Mesenchymal stem cell (in vitro differentiated cells and primary cell): ENCODE measurements at regions not wholly inside any gene's neighbourhood (a gene's known extent, or its start where the extent isn't known, plus 50 kb on each side); places are given as distances from the start of the nearest gene placed in this dataset.

Experiments
- DNase-seq: peaks from one replicate; pipeline ENCODE4 v3.0.0-alpha.2; 2013
- H2AFZ ChIP-seq: one replicate; pipeline ENCODE4 v1.6.1; 2013; ENCODE audit warnings: low read depth, mild to moderate bottlenecking, control low read depth, inconsistent platforms, low read length, moderate library complexity
- H2AK5ac ChIP-seq: 2 replicates; pipeline ENCODE4 v1.6.1; 2013; ENCODE audit warnings: low read length, moderate library complexity, mild to moderate bottlenecking, inconsistent platforms; ENCODE audit not compliant: severe bottlenecking
- H2BK120ac ChIP-seq: one replicate; pipeline ENCODE4 v1.6.1; 2013; ENCODE audit warnings: low read depth, mild to moderate bottlenecking, inconsistent platforms, low read length, moderate library complexity
- H2BK12ac ChIP-seq, 2 experiments: one replicate each; pipeline ENCODE4 v1.6.1; 2013; ENCODE audit warnings: inconsistent platforms in 2 of 2, low read length in 2 of 2, mild to moderate bottlenecking in 2 of 2, moderate library complexity in 2 of 2, control low read depth in 1 of 2
- H2BK15ac ChIP-seq: one replicate; pipeline ENCODE4 v1.6.1; 2013; ENCODE audit warnings: mild to moderate bottlenecking, low read depth, inconsistent platforms; ENCODE audit not compliant: poor library complexity, severe bottlenecking
- H2BK5ac ChIP-seq: 2 replicates; pipeline ENCODE4 v1.6.1; 2013; ENCODE audit warnings: low read depth, mild to moderate bottlenecking, low read length, control low read depth, inconsistent platforms; ENCODE audit not compliant: poor library complexity, severe bottlenecking
- H3K14ac ChIP-seq, 2 experiments: one replicate each; pipeline ENCODE4 v1.6.1; 2013; ENCODE audit warnings: inconsistent platforms in 2 of 2, low read length in 2 of 2, control low read depth in 1 of 2, mild to moderate bottlenecking in 1 of 2, moderate library complexity in 1 of 2
- H3K18ac ChIP-seq, 2 experiments: one replicate each; pipeline ENCODE4 v1.6.1; 2013; ENCODE audit warnings: inconsistent platforms in 2 of 2, low read length in 2 of 2, control low read depth in 1 of 2, low read depth in 1 of 2, mild to moderate bottlenecking in 1 of 2
- H3K23ac ChIP-seq, 2 experiments: one replicate each; pipeline ENCODE4 v1.6.1; 2013; ENCODE audit warnings: inconsistent platforms in 2 of 2, low read length in 2 of 2, mild to moderate bottlenecking in 2 of 2, moderate library complexity in 2 of 2, control low read depth in 1 of 2
- H3K27ac ChIP-seq: 2 replicates; pipeline ENCODE4 v1.5.1; 2013; ENCODE audit warnings: mild to moderate bottlenecking, moderate library complexity, low read length, control low read depth, inconsistent platforms; ENCODE audit not compliant: poor library complexity, severe bottlenecking
- H3K27me3 ChIP-seq, 2 experiments: 2 replicates each; pipeline versions ENCODE4 v1.6.1 to v1.7.0; 2013; ENCODE audit warnings: low read length in 2 of 2, mild to moderate bottlenecking in 2 of 2, moderate library complexity in 2 of 2, control low read depth in 1 of 2, inconsistent platforms in 1 of 2; ENCODE audit not compliant: control insufficient read depth in 1 of 2, insufficient read depth in 1 of 2
- H3K36me3 ChIP-seq, 2 experiments: 2 replicates each; pipeline versions ENCODE4 v1.6.1 to v1.7.0; 2013; ENCODE audit warnings: low read length in 2 of 2, control low read depth in 1 of 2, inconsistent platforms in 1 of 2, low read depth in 1 of 2, mild to moderate bottlenecking in 1 of 2; ENCODE audit not compliant: insufficient read depth in 2 of 2, control insufficient read depth in 1 of 2
- H3K4ac ChIP-seq, 2 experiments: one replicate each; pipeline ENCODE4 v1.6.1; 2013; ENCODE audit warnings: inconsistent platforms in 2 of 2, low read length in 2 of 2, mild to moderate bottlenecking in 2 of 2, moderate library complexity in 2 of 2, control low read depth in 1 of 2, low read depth in 1 of 2
- H3K4me1 ChIP-seq: 2 replicates; pipeline ENCODE4 v1.6.1; 2013; ENCODE audit warnings: low read depth, low read length, control low read depth; ENCODE audit not compliant: control insufficient read depth, insufficient read depth
- H3K4me2 ChIP-seq: 2 replicates; pipeline ENCODE4 v1.6.1; 2013; ENCODE audit warnings: low read length, mild to moderate bottlenecking, inconsistent platforms; ENCODE audit not compliant: poor library complexity, severe bottlenecking
- H3K4me3 ChIP-seq, 2 experiments: 2 replicates each; pipeline versions ENCODE4 v1.5.1 to v1.7.0; 2013; ENCODE audit warnings: low read length in 2 of 2, mild to moderate bottlenecking in 2 of 2, control low read depth in 1 of 2, low read depth in 1 of 2; ENCODE audit not compliant: insufficient read depth in 1 of 2
- H3K79me1 ChIP-seq: replicated peaks from 2 replicates; pipeline ENCODE4 v1.6.1; 2013; ENCODE audit warnings: mild to moderate bottlenecking, control low read depth, low read length, inconsistent platforms; ENCODE audit not compliant: poor library complexity, severe bottlenecking
- H3K9ac ChIP-seq: 2 replicates; pipeline ENCODE4 v1.7.0; 2013; ENCODE audit warnings: mild to moderate bottlenecking, low read length, moderate library complexity
- H3K9me3 ChIP-seq: 2 replicates; pipeline ENCODE4 v1.7.0; 2013; ENCODE audit warnings: mild to moderate bottlenecking, low read length; ENCODE audit not compliant: control insufficient read depth
- H4K8ac ChIP-seq: one replicate; pipeline ENCODE4 v1.6.1; 2013; ENCODE audit warnings: inconsistent platforms, mild to moderate bottlenecking, low read length, moderate library complexity
- H4K91ac ChIP-seq: one replicate; pipeline ENCODE4 v1.6.1; 2013; ENCODE audit warnings: mild to moderate bottlenecking, low read length, inconsistent platforms
- WGBS: methylation state at CpG from one replicate; pipeline ENCODE4 v1.1.7; 2013; ENCODE audit warnings: mixed read lengths; 5-methylcytosine and 5-hydroxymethylcytosine counted together

GRCh38 chr6:142592876-142593275, 291.1 kb downstream of the ADGRG6 start:
- H2BK15ac ChIP-seq: no peak overlapping the region
- DNase-seq: no peak
- no peak overlapping the region for H2BK12ac ChIP-seq
- no peaks in the 10 kb centered on the region for H3K36me3 ChIP-seq
- H4K8ac ChIP-seq: no peak overlapping the region
- H3K27ac ChIP-seq: no peak overlapping the region
- no peaks in the 10 kb centered on the region for H3K79me1 ChIP-seq
- H2BK5ac ChIP-seq: no peak overlapping the region
- peaks cover 18% of the 10 kb centered on the region for H3K9me3 ChIP-seq
- no peak overlapping the region for H2AK5ac ChIP-seq
- H3K18ac ChIP-seq: no peak overlapping the region
- 30% methylated on average over 2 of the region's 2 CpGs for WGBS
- H3K23ac ChIP-seq: no peak overlapping the region
- H3K4ac ChIP-seq: no peak overlapping the region
- H4K91ac ChIP-seq: no peak overlapping the region
- H3K4me1 ChIP-seq: no peaks in the 10 kb centered on the region
- H3K27me3 ChIP-seq: peaks cover 0 to 3% of the 10 kb centered on the region in 2 experiments
- H3K4me3 ChIP-seq: no peak overlapping the region
- H2BK120ac ChIP-seq: no peak overlapping the region
- H3K4me2 ChIP-seq: no peak overlapping the region
- H2AFZ ChIP-seq: no peak overlapping the region
- H3K14ac ChIP-seq: no peak overlapping the region
- no peak overlapping the region for H3K9ac ChIP-seq

- Histone ChIP-seq H3K14ac (no peak overlapping the region), H3K4me1 (no peaks in the 10 kb centered on the region), H3K4ac (no peak overlapping the region), H3K4me3 (peak overlapping the region in 1 of 2 experiments; percentile 24), H3K9me3 (no peaks in the 10 kb centered on the region), H3K36me3 (no peaks in the 10 kb centered on the region), H2BK12ac (no peak overlapping the region), H4K8ac (no peak overlapping the region), H3K23ac (no peak overlapping the region), H2BK120ac (no peak overlapping the region), H4K91ac (no peak overlapping the region), H3K79me1 (no peaks in the 10 kb centered on the region), H2AK5ac (no peak overlapping the region), H3K27ac (no peak overlapping the region), H3K18ac (no peak overlapping the region), H3K9ac (no peak overlapping the region), H2AFZ (no peak overlapping the region), H2BK5ac (no peak overlapping the region), H2BK15ac (no peak overlapping the region), H3K4me2 (no peak overlapping the region), H3K27me3 (peaks cover 0 to 6% of the 10 kb centered on the region in 2 experiments)
- WGBS: 60% methylated on average over 3 of the region's 5 CpGs
- DNase-seq: no peak
Measured at GRCh38 chr6:142597836-142598235, 296.0 kb downstream of the ADGRG6 start.

GRCh38 chr6:142601427-142601826, 299.6 kb downstream of the ADGRG6 start:
- Histone ChIP-seq H3K36me3 (no peaks in the 10 kb centered on the region), H3K4me3 (no peak overlapping the region), H2BK12ac (no peak overlapping the region), H3K23ac (no peak overlapping the region), H2AK5ac (no peak overlapping the region), H3K27ac (no peak overlapping the region), H3K14ac (no peak overlapping the region), H4K8ac (no peak overlapping the region), H3K79me1 (no peaks in the 10 kb centered on the region), H2BK5ac (no peak overlapping the region), H3K9ac (no peak overlapping the region), H3K18ac (no peak overlapping the region), H2BK15ac (no peak overlapping the region), H3K4me1 (no peaks in the 10 kb centered on the region), H4K91ac (no peak overlapping the region), H3K9me3 (no peaks in the 10 kb centered on the region), H2AFZ (no peak overlapping the region), H3K27me3 (peaks cover 0 to 6% of the 10 kb centered on the region in 2 experiments), H3K4me2 (no peak overlapping the region), H3K4ac (no peak overlapping the region), H2BK120ac (no peak overlapping the region)
- no peak for DNase-seq
- WGBS: 100% methylated on average over 1 of the region's 1 CpG

- no peak overlapping the region for H4K91ac ChIP-seq
- no peak overlapping the region for H3K9ac ChIP-seq
- H2BK120ac ChIP-seq: no peak overlapping the region
- no peaks in the 10 kb centered on the region for H3K4me1 ChIP-seq
- no peak overlapping the region for H3K23ac ChIP-seq
- H3K4me2 ChIP-seq: no peak overlapping the region
- no peak overlapping the region for H3K4ac ChIP-seq
- DNase-seq: no peak
- no peak overlapping the region for H3K14ac ChIP-seq
- H3K27ac ChIP-seq: no peak overlapping the region
- no peak overlapping the region for H2AFZ ChIP-seq
- H2BK12ac ChIP-seq: no peak overlapping the region
- no peak overlapping the region for H2BK15ac ChIP-seq
- no peaks in the 10 kb centered on the region for H3K36me3 ChIP-seq
- no peaks in the 10 kb centered on the region for H3K9me3 ChIP-seq
- H3K27me3 ChIP-seq: peaks cover 0 to 2% of the 10 kb centered on the region in 2 experiments
- no peak overlapping the region for H2BK5ac ChIP-seq
- no peak overlapping the region for H2AK5ac ChIP-seq
- H4K8ac ChIP-seq: no peak overlapping the region
- H3K79me1 ChIP-seq: no peaks in the 10 kb centered on the region
- no peak overlapping the region for H3K18ac ChIP-seq
- 86% methylated on average over 3 of the region's 3 CpGs for WGBS
- H3K4me3 ChIP-seq: no peak overlapping the region
Measured at GRCh38 chr6:142602972-142603371, 301.2 kb downstream of the ADGRG6 start.
